ENCODE measurements at regions not wholly inside any gene's neighbourhood (a gene's known extent, or its start where the extent isn't known, plus 50 kb on each side); places are given as distances from the start of the nearest gene placed in this dataset.

- TF ChIP-seq CTCF (IDR thresholded peaks at IDR 0.05; ENCODE audit: low read length), result peak; percentile 57
- TF ChIP-seq EZH2 (IDR thresholded peaks at IDR 0.05; ENCODE audit: borderline replicate concordance, low read length), result no peak
These were observed 160.0 kb upstream of the ANK3 start for GRCh38 chr10:60549686-60550085.
